Keratinocyte (primary cell): ENCODE measurements at regions not wholly inside any gene's neighbourhood (a gene's known extent, or its start where the extent isn't known, plus 50 kb on each side); places are given as distances from the start of the nearest gene placed in this dataset.

Source experiments
- DNase-seq: peaks from one replicate; pipeline ENCODE4 v3.0.0-alpha.2; 2011; ENCODE audit warnings: low read depth, missing footprints, low spot score
- FAIRE-seq: peaks from 2 replicates; lab custom pipeline; 2011; peaks lifted over from hg19 to GRCh38; lab: Jason Lieb, UNC
- H2AFZ ChIP-seq: 2 replicates; pipeline ENCODE4 v1.6.0; 2012; ENCODE audit warnings: low read length, control low read depth, inconsistent platforms; ENCODE audit not compliant: control insufficient read depth
- H3K27ac ChIP-seq: 2 replicates; pipeline ENCODE4 v1.5.1; 2011; ENCODE audit warnings: low read length; ENCODE audit not compliant: control insufficient read depth, insufficient read depth
- H3K27me3 ChIP-seq: 3 replicates; pipeline ENCODE4 v1.6.0; 2011; ENCODE audit warnings: low read length; ENCODE audit not compliant: control insufficient read depth, insufficient read depth; ENCODE audit errors: extremely low read depth
- H3K36me3 ChIP-seq, 2 experiments: 2 replicates in 1 of 2; 3 replicates in 1 of 2; pipeline ENCODE4 v1.5.1; 2011; ENCODE audit warnings: low read length in 2 of 2, mild to moderate bottlenecking in 1 of 2; ENCODE audit not compliant: control insufficient read depth in 2 of 2, insufficient read depth in 2 of 2; ENCODE audit errors: extremely low read depth in 1 of 2
- H3K4me1 ChIP-seq: 3 replicates; pipeline ENCODE4 v1.5.1; 2011; ENCODE audit warnings: low read length; ENCODE audit not compliant: control insufficient read depth, insufficient read depth; ENCODE audit errors: extremely low read depth
- H3K4me2 ChIP-seq: 3 replicates; pipeline ENCODE4 v1.6.0; 2011; ENCODE audit warnings: low read depth, low read length; ENCODE audit not compliant: control insufficient read depth, insufficient read depth; ENCODE audit errors: extremely low read depth
- H3K4me3 ChIP-seq, 3 experiments: fragments of 200-600 bp in 1 of 3; sonication (generic) in 1 of 3; 2 replicates in 2 of 3; 3 replicates in 1 of 3; pipeline ENCODE4 v1.5.1; 2011 to 2016; ENCODE audit warnings: low read length in 3 of 3, mild to moderate bottlenecking in 3 of 3, control low read depth in 2 of 3, inconsistent platforms in 1 of 3, low read depth in 1 of 3, mixed read lengths in 1 of 3, mixed run types in 1 of 3, moderate library complexity in 1 of 3; ENCODE audit not compliant: control insufficient read depth in 2 of 3, insufficient read depth in 2 of 3; ENCODE audit errors: extremely low read depth in 1 of 3
- H3K79me2 ChIP-seq: 2 replicates; pipeline ENCODE4 v1.6.0; 2012; ENCODE audit warnings: low read length; ENCODE audit not compliant: control insufficient read depth, insufficient read depth
- H3K9ac ChIP-seq: 3 replicates; pipeline ENCODE4 v1.6.0; 2011; ENCODE audit warnings: low read length; ENCODE audit not compliant: control insufficient read depth, insufficient read depth; ENCODE audit errors: extremely low read depth
- H3K9me1 ChIP-seq: 3 replicates; pipeline ENCODE4 v1.6.0; 2011; ENCODE audit warnings: low read length; ENCODE audit not compliant: control insufficient read depth, insufficient read depth; ENCODE audit errors: extremely low read depth
- H3K9me3 ChIP-seq: 2 replicates; pipeline ENCODE4 v1.5.1; 2012; ENCODE audit warnings: low read depth, low read length; ENCODE audit not compliant: control insufficient read depth
- H4K20me1 ChIP-seq: 3 replicates; pipeline ENCODE4 v1.6.0; 2011; ENCODE audit warnings: low read length; ENCODE audit not compliant: control insufficient read depth, insufficient read depth; ENCODE audit errors: extremely low read depth
- CTCF ChIP-seq, 3 experiments: IDR thresholded peaks in 1 of 3; conservative IDR thresholded peaks in 1 of 3; optimal IDR thresholded peaks in 1 of 3; 2 replicates in 2 of 3; 3 replicates in 1 of 3; pipeline versions ENCODE3 to v1.5.1; 2011; ENCODE audit warnings: low read length in 3 of 3, mild to moderate bottlenecking in 3 of 3, moderate library complexity in 2 of 3, control low read depth in 1 of 3, inconsistent platforms in 1 of 3; ENCODE audit not compliant: insufficient read depth in 2 of 3; ENCODE audit errors: extremely low read depth in 1 of 3
- EZH2 ChIP-seq: IDR thresholded peaks from one replicate; pipeline ENCODE4 v1.6.1; 2012; ENCODE audit warnings: inconsistent platforms, mild to moderate bottlenecking, low read length, moderate library complexity
- dilution Hi-C: fragments of 300-500 bp; cut with MboI; formaldehyde crosslinking; loops from one replicate; pipeline ENCODE4 v1.7.0; 2020; ENCODE audit warnings: low sequenced_read_pairs; ENCODE audit not compliant: extremely low pct_ligation_motif_present

GRCh38 chr11:95371153-95371552, 140.2 kb upstream of the SESN3 start:
- H3K4me1 ChIP-seq = no peaks in the 10 kb centered on the region
- FAIRE-seq (no peak), DNase-seq (no peak)
- dilution Hi-C loops = no loop called here
- H3K9me3 ChIP-seq = no peaks in the 10 kb centered on the region
- H3K9me1 ChIP-seq = no peaks in the 10 kb centered on the region
- H3K4me3 ChIP-seq = no peak overlapping the region
- no peaks in the 10 kb centered on the region for H3K36me3 ChIP-seq
- no peaks in the 10 kb centered on the region for H3K27me3 ChIP-seq
- no peak overlapping the region for H3K4me2 ChIP-seq
- no peaks in the 10 kb centered on the region for H3K79me2 ChIP-seq
- no peak for TF ChIP-seq EZH2
- TF ChIP-seq CTCF (optimal IDR thresholded peaks at IDR 0.05 in 1 of 3, IDR thresholded peaks at IDR 0.05 in 1 of 3, conservative IDR thresholded peaks at IDR 0.05 in 1 of 3; ENCODE audit: extremely low read depth in 1 of 3, insufficient read depth in 2 of 3, low read length in 3 of 3) = no peak
- H2AFZ ChIP-seq = no peak overlapping the region
- H3K9ac ChIP-seq = no peak overlapping the region
- no peaks in the 10 kb centered on the region for H4K20me1 ChIP-seq
- no peak overlapping the region for H3K27ac ChIP-seq

GRCh38 chr11:95367726-95368125, 136.7 kb upstream of the SESN3 start:
- Histone ChIP-seq H2AFZ (no peak overlapping the region), H3K4me3 (no peak overlapping the region), H3K9me1 (no peaks in the 10 kb centered on the region), H3K36me3 (no peaks in the 10 kb centered on the region), H3K4me2 (no peak overlapping the region), H3K27ac (no peak overlapping the region), H4K20me1 (no peaks in the 10 kb centered on the region), H3K79me2 (no peaks in the 10 kb centered on the region), H3K4me1 (peaks cover 21% of the 10 kb centered on the region), H3K9ac (no peak overlapping the region), H3K9me3 (no peaks in the 10 kb centered on the region), H3K27me3 (no peaks in the 10 kb centered on the region)
- DNase-seq (no peak), FAIRE-seq (no peak)
- dilution Hi-C loops = no loop called here
- no peak for TF ChIP-seq EZH2
- no peak for TF ChIP-seq CTCF (optimal IDR thresholded peaks at IDR 0.05 in 1 of 3, IDR thresholded peaks at IDR 0.05 in 1 of 3, conservative IDR thresholded peaks at IDR 0.05 in 1 of 3; ENCODE audit: extremely low read depth in 1 of 3, insufficient read depth in 2 of 3, low read length in 3 of 3)
